ENCODE measurements at regions not wholly inside any gene's neighbourhood (a gene's known extent, or its start where the extent isn't known, plus 50 kb on each side); places are given as distances from the start of the nearest gene placed in this dataset.

GRCh38 chr9:88800329-88800682 lies 191.0 kb upstream of the S1PR3 start:
- Histone ChIP-seq H3K4me2 (ENCODE audit: low read length) (no peak overlapping the region), H3K27me3 (ENCODE audit: insufficient read depth, low read length) (no peaks in the 10 kb centered on the region), H2AFZ (ENCODE audit: low read depth, low read length) (no peak overlapping the region), H3K4me3 (ENCODE audit: insufficient read depth, low read depth, low read length) (no peak overlapping the region), H3K79me2 (ENCODE audit: insufficient read depth, low read length) (no peaks in the 10 kb centered on the region), H4K20me1 (ENCODE audit: insufficient read depth, low read length) (no peaks in the 10 kb centered on the region), H3K9me3 (ENCODE audit: insufficient read depth, low read depth, low read length) (no peaks in the 10 kb centered on the region), H3K27ac (ENCODE audit: low read depth, low read length) (no peak overlapping the region), H3K36me3 (ENCODE audit: insufficient read depth, low read length) (no peaks in the 10 kb centered on the region), H3K9ac (ENCODE audit: low read length) (no peak overlapping the region), H3K4me1 (ENCODE audit: insufficient read depth, low read length) (no peaks in the 10 kb centered on the region)
- Mint-ChIP-seq H3K27ac (ENCODE audit: unreplicated experiment) (no peak overlapping the region), H3K4me3 (ENCODE audit: unreplicated experiment) (no peak overlapping the region), H3K4me1 (ENCODE audit: low read depth, unreplicated experiment) (peaks cover 9% of the 10 kb centered on the region), H3K27me3 (ENCODE audit: low read depth, unreplicated experiment) (no peaks in the 10 kb centered on the region), H3K9me3 (ENCODE audit: unreplicated experiment) (peaks cover 3% of the 10 kb centered on the region), H3K36me3 (ENCODE audit: low read depth, unreplicated experiment) (no peaks in the 10 kb centered on the region)
- TF ChIP-seq EZH2 (IDR thresholded peaks at IDR 0.05; ENCODE audit: insufficient read depth, low read length) (no peak), CTCF (IDR thresholded peaks at IDR 0.05; ENCODE audit: insufficient read depth, low read depth, low read length) (no peak)
- DNase-seq (ENCODE audit: low read depth): no peak
- FAIRE-seq: no peak

GRCh38 chr9:88801214-88801796 lies 190.0 kb upstream of the S1PR3 start:
- Histone ChIP-seq H3K27me3 (ENCODE audit: insufficient read depth, low read length) (no peaks in the 10 kb centered on the region), H3K27ac (ENCODE audit: low read depth, low read length) (no peak overlapping the region), H3K9me3 (ENCODE audit: insufficient read depth, low read depth, low read length) (no peaks in the 10 kb centered on the region), H3K79me2 (ENCODE audit: insufficient read depth, low read length) (no peaks in the 10 kb centered on the region), H3K36me3 (ENCODE audit: insufficient read depth, low read length) (no peaks in the 10 kb centered on the region), H4K20me1 (ENCODE audit: insufficient read depth, low read length) (no peaks in the 10 kb centered on the region), H3K4me2 (ENCODE audit: low read length) (no peak overlapping the region), H3K9ac (ENCODE audit: low read length) (no peak overlapping the region), H3K4me3 (ENCODE audit: insufficient read depth, low read depth, low read length) (no peak overlapping the region), H2AFZ (ENCODE audit: low read depth, low read length) (no peak overlapping the region), H3K4me1 (ENCODE audit: insufficient read depth, low read length) (no peaks in the 10 kb centered on the region)
- peaks cover 2% of the 10 kb centered on the region for H3K9me3 Mint-ChIP-seq (ENCODE audit: unreplicated experiment)
- TF ChIP-seq CTCF (IDR thresholded peaks at IDR 0.05; ENCODE audit: insufficient read depth, low read depth, low read length): no peak
- TF ChIP-seq EZH2 (IDR thresholded peaks at IDR 0.05; ENCODE audit: insufficient read depth, low read length): no peak
- no peaks in the 10 kb centered on the region for H3K27me3 Mint-ChIP-seq (ENCODE audit: low read depth, unreplicated experiment)
- H3K4me3 Mint-ChIP-seq (ENCODE audit: unreplicated experiment): no peak overlapping the region
- H3K27ac Mint-ChIP-seq (ENCODE audit: unreplicated experiment): no peak overlapping the region
- FAIRE-seq (no peak), DNase-seq (ENCODE audit: low read depth) (no peak)
- H3K4me1 Mint-ChIP-seq (ENCODE audit: low read depth, unreplicated experiment): peaks cover 9% of the 10 kb centered on the region
- no peaks in the 10 kb centered on the region for H3K36me3 Mint-ChIP-seq (ENCODE audit: low read depth, unreplicated experiment)

- Histone ChIP-seq H3K9me3 (ENCODE audit: insufficient read depth, low read depth, low read length) (no peaks in the 10 kb centered on the region), H3K79me2 (ENCODE audit: insufficient read depth, low read length) (no peaks in the 10 kb centered on the region), H3K4me1 (ENCODE audit: insufficient read depth, low read length) (no peaks in the 10 kb centered on the region), H3K27ac (ENCODE audit: low read depth, low read length) (no peak overlapping the region), H3K9ac (ENCODE audit: low read length) (no peak overlapping the region), H2AFZ (ENCODE audit: low read depth, low read length) (no peak overlapping the region), H3K36me3 (ENCODE audit: insufficient read depth, low read length) (no peaks in the 10 kb centered on the region), H3K4me2 (ENCODE audit: low read length) (no peak overlapping the region), H3K27me3 (ENCODE audit: insufficient read depth, low read length) (no peaks in the 10 kb centered on the region), H4K20me1 (ENCODE audit: insufficient read depth, low read length) (no peaks in the 10 kb centered on the region), H3K4me3 (ENCODE audit: insufficient read depth, low read depth, low read length) (no peak overlapping the region)
- H3K9me3 Mint-ChIP-seq (ENCODE audit: unreplicated experiment): peaks cover 3% of the 10 kb centered on the region
- no peak overlapping the region for H3K27ac Mint-ChIP-seq (ENCODE audit: unreplicated experiment)
- DNase-seq (ENCODE audit: low read depth): no peak
- TF ChIP-seq CTCF (IDR thresholded peaks at IDR 0.05; ENCODE audit: insufficient read depth, low read depth, low read length): no peak
- no peak for TF ChIP-seq EZH2 (IDR thresholded peaks at IDR 0.05; ENCODE audit: insufficient read depth, low read length)
- H3K27me3 Mint-ChIP-seq (ENCODE audit: low read depth, unreplicated experiment): peaks cover 11% of the 10 kb centered on the region
- no peak for FAIRE-seq
- no peaks in the 10 kb centered on the region for H3K36me3 Mint-ChIP-seq (ENCODE audit: low read depth, unreplicated experiment)
- peaks cover 9% of the 10 kb centered on the region for H3K4me1 Mint-ChIP-seq (ENCODE audit: low read depth, unreplicated experiment)
- no peak overlapping the region for H3K4me3 Mint-ChIP-seq (ENCODE audit: unreplicated experiment)
These were observed 188.7 kb upstream of the S1PR3 start for GRCh38 chr9:88802533-88802932.

Data from astrocyte (in vitro differentiated cells and primary cell).